D721Med (cell line): ENCODE measurements at regions not wholly inside any gene's neighbourhood (a gene's known extent, or its start where the extent isn't known, plus 50 kb on each side); places are given as distances from the start of the nearest gene placed in this dataset.

Experiments used
- DNase-seq: peaks from one replicate; pipeline ENCODE4 v3.0.0; 2011; ENCODE audit warnings: low spot score; ENCODE audit not compliant: insufficient read length
- FAIRE-seq: peaks from 2 replicates; lab custom pipeline; 2011; peaks lifted over from hg19 to GRCh38; lab: Jason Lieb, UNC
- CTCF ChIP-seq: IDR thresholded peaks from 2 replicates; pipeline ENCODE4 v1.5.1; 2012; ENCODE audit warnings: mild to moderate bottlenecking, control low read depth; ENCODE audit not compliant: insufficient read depth; ENCODE audit errors: missing control alignments

DNA sequence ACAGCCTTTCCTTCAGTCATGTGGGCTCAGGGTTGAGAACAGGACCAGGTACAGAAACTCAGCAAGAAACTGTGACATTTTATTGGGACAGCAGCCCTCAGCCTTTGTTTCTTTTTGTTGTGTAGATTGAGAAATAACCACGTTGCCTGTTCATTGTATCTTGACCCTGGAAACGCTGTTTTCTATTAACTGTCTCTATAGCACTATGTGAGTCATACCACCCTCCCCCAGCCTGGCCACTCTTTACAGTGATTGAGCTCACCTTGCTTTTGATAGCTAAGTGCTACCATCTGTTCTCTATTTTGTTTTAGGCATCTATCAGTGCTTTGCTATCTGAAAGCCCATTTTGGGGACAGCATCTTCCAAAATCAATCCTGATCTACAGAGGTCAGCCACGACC is 127.9 kb downstream of the CD47 start:
- FAIRE-seq, result no peak
- no peak for DNase-seq
- TF ChIP-seq CTCF, result no peak

DNA sequence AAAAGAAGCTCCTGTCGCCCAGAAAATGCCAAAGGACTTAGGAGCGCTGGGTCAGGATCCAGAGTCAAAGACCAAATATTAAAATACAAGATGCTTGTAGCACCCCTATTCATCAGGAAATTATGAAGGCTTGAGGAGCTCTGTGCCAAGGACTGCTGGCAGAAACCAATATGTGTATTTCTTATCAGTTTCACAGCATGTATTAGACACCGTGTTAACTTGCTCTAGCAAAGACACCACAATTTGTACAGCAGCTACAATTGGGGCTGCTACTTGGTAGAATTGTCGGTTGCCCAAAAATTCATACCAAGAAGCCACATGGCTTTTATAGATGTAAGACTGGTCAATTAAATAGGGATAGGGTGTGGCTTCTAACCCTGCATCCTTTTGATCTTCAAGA is 128.8 kb downstream of the CD47 start:
- TF ChIP-seq CTCF, result no peak
- FAIRE-seq (no peak), DNase-seq (no peak)

GRCh38 chr3:107959550-107960154 is 131.2 kb downstream of the CD47 start:
- FAIRE-seq, result no peak
- no peak for TF ChIP-seq CTCF
- no peak for DNase-seq

GRCh38 chr3:107958146-107958545 is 132.7 kb downstream of the CD47 start:
- FAIRE-seq (no peak), DNase-seq (no peak)
- no peak for TF ChIP-seq CTCF

DNA sequence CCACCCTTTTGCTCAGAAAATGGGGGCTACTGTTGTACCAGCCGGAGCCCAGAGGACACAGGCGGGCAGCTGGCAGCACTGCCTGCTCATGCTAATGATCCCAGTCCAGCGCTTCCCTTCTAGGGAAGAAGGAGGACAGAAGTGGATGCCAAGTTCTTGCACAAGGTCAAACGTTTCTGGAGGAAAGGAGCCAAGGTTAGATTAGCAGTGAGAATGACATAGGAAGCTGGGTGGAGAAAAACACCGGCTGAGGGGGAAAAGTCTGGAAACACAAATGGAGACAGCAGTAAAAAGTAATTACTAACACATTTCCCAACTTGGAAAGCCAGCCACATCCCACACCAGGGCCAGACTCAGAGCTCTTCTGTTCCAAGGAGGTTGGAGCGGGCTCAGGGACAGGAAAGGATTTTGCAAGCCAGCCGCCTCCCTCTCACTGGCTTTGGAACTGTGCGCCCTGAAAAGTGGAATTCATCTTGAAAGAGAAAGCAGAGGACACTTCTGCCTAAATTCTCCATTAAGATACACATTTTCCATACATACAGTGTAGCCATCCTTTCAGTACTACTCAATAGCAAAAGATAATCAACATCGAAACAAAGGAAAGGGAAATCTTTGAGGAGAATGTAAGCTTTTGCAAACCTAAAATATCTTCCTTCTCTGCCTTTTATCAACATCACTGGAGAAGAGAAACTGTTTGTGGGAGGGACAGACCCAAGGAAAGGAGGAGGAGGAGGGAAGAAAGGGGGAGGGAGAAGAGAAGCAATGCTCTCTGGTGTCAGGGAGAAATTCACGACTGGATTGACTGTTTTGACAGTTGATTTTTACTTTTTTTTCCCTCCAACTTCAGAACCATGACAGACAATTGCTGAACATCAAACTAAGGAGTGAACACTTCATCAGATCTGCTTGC is 133.6 kb downstream of the CD47 start:
- FAIRE-seq (no peak), DNase-seq (no peak)
- TF ChIP-seq CTCF, result no peak

DNA sequence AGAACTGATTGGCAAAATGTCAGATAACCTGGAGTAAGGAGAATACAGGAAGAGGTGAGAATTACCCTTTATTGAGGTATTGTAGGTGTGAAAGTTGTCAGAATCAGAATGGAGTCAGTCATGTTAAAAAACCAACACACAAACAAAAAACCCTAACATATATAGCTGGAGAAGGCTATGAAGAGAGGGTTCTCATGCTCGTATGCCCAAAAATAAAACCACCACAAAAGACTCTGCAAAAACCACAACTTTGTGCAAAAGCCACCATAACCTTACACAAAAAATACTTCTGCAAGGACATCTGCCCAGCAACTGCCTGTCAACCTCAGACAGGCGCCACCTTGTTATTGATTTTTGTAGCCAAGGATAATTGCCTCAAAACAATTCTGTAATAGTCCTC is 136.0 kb downstream of the CD47 start:
- DNase-seq (no peak), FAIRE-seq (no peak)
- TF ChIP-seq CTCF, result no peak

- FAIRE-seq, result no peak
- TF ChIP-seq CTCF, result no peak
- no peak for DNase-seq
Measured at GRCh38 chr3:107953722-107954121, 137.1 kb downstream of the CD47 start.
